SK-N-SH (cell line): ENCODE measurements at regions not wholly inside any gene's neighbourhood (a gene's known extent, or its start where the extent isn't known, plus 50 kb on each side); places are given as distances from the start of the nearest gene placed in this dataset.

Source experiments
- CTCF ChIA-PET: fragments of 300-600, 350-600 bp; formaldehyde crosslinking; extraction: SDS; loops from one replicate; lab custom pipeline; 2021; lab: Yijun Ruan, JAX
- POLR2A ChIA-PET: fragments of 350-600 bp; sonication (Branson Sonifier 250); formaldehyde crosslinking; extraction: SDS; loops from one replicate; lab custom pipeline; 2020; ENCODE audit warnings: antibody characterized with exemption, inconsistent platforms; lab: Yijun Ruan, JAX
- DNase-seq: peaks from one replicate; pipeline ENCODE4 v3.0.0; 2012
- H2AFZ ChIP-seq: fragments of 200-600 bp; sonication (generic); 2 replicates; pipeline ENCODE4 v1.8.1; 2016; ENCODE audit warnings: antibody characterized with exemption, mild to moderate bottlenecking, low read depth
- H3F3A ChIP-seq: fragments of 200-600 bp; sonication (generic); replicated peaks from 2 replicates; pipeline ENCODE3; 2016; ENCODE audit warnings: antibody characterized with exemption, mild to moderate bottlenecking; ENCODE audit not compliant: insufficient read depth
- H3K27ac ChIP-seq, 2 experiments: fragments of 200-500 bp in 1 of 2; fragments of 200-600 bp in 1 of 2; sonication (Bioruptor generic) in 1 of 2; sonication (generic), shearing (Covaris generic) in 1 of 2; 2 replicates each; pipeline versions ENCODE4 v1.5.1 to v1.6.1; 2014 to 2016; ENCODE audit warnings: low read depth in 2 of 2, inconsistent platforms in 1 of 2, low read length in 1 of 2, mild to moderate bottlenecking in 1 of 2, mixed read lengths in 1 of 2
- H3K27me3 ChIP-seq: fragments of 200-600 bp; sonication (generic), shearing (Covaris generic); 2 replicates; pipeline ENCODE4 v1.6.1; 2016; ENCODE audit warnings: mixed run types; ENCODE audit not compliant: insufficient read depth
- H3K36me3 ChIP-seq, 2 experiments: fragments of 200-500 bp in 1 of 2; fragments of 200-600 bp in 1 of 2; sonication (Bioruptor generic) in 1 of 2; sonication (generic) in 1 of 2; replicated peaks in 1 of 2; 2 replicates each; pipeline versions ENCODE3 to v1.5.1; 2014 to 2016; ENCODE audit warnings: low read length in 1 of 2, mild to moderate bottlenecking in 1 of 2; ENCODE audit not compliant: insufficient read depth in 2 of 2, control insufficient read depth in 1 of 2
- H3K4me1 ChIP-seq, 2 experiments: fragments of 200-500 bp in 1 of 2; fragments of 200-600 bp in 1 of 2; sonication (Bioruptor generic) in 1 of 2; sonication (generic), shearing (Covaris generic) in 1 of 2; 2 replicates each; pipeline versions ENCODE4 v1.5.1 to v1.6.1; 2014 to 2016; ENCODE audit warnings: low read depth in 1 of 2, low read length in 1 of 2, mixed run types in 1 of 2; ENCODE audit not compliant: insufficient read depth in 2 of 2, control insufficient read depth in 1 of 2
- H3K4me2 ChIP-seq: fragments of 200-600 bp; sonication (generic), shearing (Covaris generic); 2 replicates; pipeline ENCODE4 v1.6.1; 2017; ENCODE audit warnings: mixed run types
- H3K4me3 ChIP-seq, 2 experiments: fragments of 200-500 bp in 1 of 2; fragments of 200-600 bp in 1 of 2; sonication (Bioruptor generic) in 1 of 2; sonication (generic), shearing (Covaris generic) in 1 of 2; 2 replicates each; pipeline versions ENCODE4 v1.5.1 to v1.8.1; 2014 to 2016; ENCODE audit warnings: low read depth in 2 of 2, inconsistent platforms in 1 of 2, low read length in 1 of 2, mild to moderate bottlenecking in 1 of 2, mixed read lengths in 1 of 2, moderate library complexity in 1 of 2
- H3K79me2 ChIP-seq: fragments of 200-600 bp; sonication (generic); 2 replicates; pipeline ENCODE4 v1.8.1; 2017; ENCODE audit warnings: mild to moderate bottlenecking; ENCODE audit not compliant: insufficient read depth
- H3K9ac ChIP-seq: fragments of 200-600 bp; sonication (generic); 2 replicates; pipeline ENCODE4 v1.6.1; 2017; ENCODE audit warnings: mixed run types
- H3K9me2 ChIP-seq: fragments of 200-600 bp; sonication (generic); 2 replicates; pipeline ENCODE4 v1.6.1; 2017; ENCODE audit warnings: mixed run types
- H3K9me3 ChIP-seq: fragments of 200-600 bp; sonication (generic); 2 replicates; pipeline ENCODE4 v1.6.1; 2017; ENCODE audit warnings: mixed run types, mild to moderate bottlenecking, moderate library complexity
- H4K20me1 ChIP-seq: fragments of 200-600 bp; sonication (generic); 2 replicates; pipeline ENCODE4 v1.6.1; 2017; ENCODE audit warnings: mild to moderate bottlenecking, mixed run types; ENCODE audit not compliant: insufficient read depth
- CHD2 ChIP-seq: fragments of 150-350 bp; IDR thresholded peaks from 2 replicates; pipeline ENCODE4 v1.6.1; 2018; ENCODE audit warnings: low read length; ENCODE audit not compliant: partially characterized antibody
- ELF1 ChIP-seq: IDR thresholded peaks from 2 replicates; pipeline ENCODE4 v1.4.0; 2012
- FOSL2 ChIP-seq: IDR thresholded peaks from 2 replicates; pipeline ENCODE4 v1.4.0; 2012; ENCODE audit warnings: low read depth, mild to moderate bottlenecking, moderate library complexity, borderline replicate concordance
- GABPA ChIP-seq: IDR thresholded peaks from 2 replicates; pipeline ENCODE4 v1.4.0; 2012; ENCODE audit warnings: low read depth, mild to moderate bottlenecking
- IRF3 ChIP-seq: fragments of 150-350 bp; IDR thresholded peaks from 2 replicates; pipeline ENCODE4 v1.6.1; 2016; ENCODE audit warnings: mild to moderate bottlenecking, low read depth, low read length
- MEF2A ChIP-seq: IDR thresholded peaks from 2 replicates; pipeline ENCODE4 v1.4.0; 2012; ENCODE audit warnings: low read depth, borderline replicate concordance
- NFIC ChIP-seq: IDR thresholded peaks from 2 replicates; pipeline ENCODE4 v1.4.0; 2012; ENCODE audit warnings: borderline replicate concordance
- POLR2AphosphoS5 ChIP-seq: IDR thresholded peaks from 2 replicates; pipeline ENCODE4 v1.6.1; 2012; ENCODE audit warnings: low read depth, low read length
- RAD21 ChIP-seq: IDR thresholded peaks from 2 replicates; pipeline ENCODE4 v1.6.1; 2012; ENCODE audit warnings: mild to moderate bottlenecking, low read length
- RCOR1 ChIP-seq: fragments of 150-350 bp; IDR thresholded peaks from 2 replicates; pipeline ENCODE4 v1.6.1; 2017; ENCODE audit warnings: antibody characterized with exemption, low read length
- RFX5 ChIP-seq: IDR thresholded peaks from 2 replicates; pipeline ENCODE4 v1.6.1; 2012; ENCODE audit warnings: mild to moderate bottlenecking, improper control_type of control experiment, low read length
- SMC3 ChIP-seq: IDR thresholded peaks from 2 replicates; pipeline ENCODE4 v1.6.1; 2012; ENCODE audit warnings: low read depth, low read length, improper control_type of control experiment
- TCF12 ChIP-seq: IDR thresholded peaks from 2 replicates; pipeline ENCODE4 v1.4.0; 2012
- TEAD4 ChIP-seq: IDR thresholded peaks from 2 replicates; pipeline ENCODE4 v1.4.0; 2012; ENCODE audit warnings: mild to moderate bottlenecking, borderline replicate concordance; ENCODE audit not compliant: insufficient read depth
- USF2 ChIP-seq: fragments of 150-350 bp; IDR thresholded peaks from 2 replicates; pipeline ENCODE4 v1.6.1; 2017; ENCODE audit warnings: antibody characterized with exemption, low read length, low read depth, borderline replicate concordance
- YY1 ChIP-seq: IDR thresholded peaks from 2 replicates; pipeline ENCODE4 v1.4.0; 2012; ENCODE audit warnings: low read depth, mild to moderate bottlenecking
- ZBTB33 ChIP-seq: IDR thresholded peaks from 2 replicates; pipeline ENCODE4 v1.4.0; 2012; ENCODE audit warnings: low read depth, borderline replicate concordance
- WGBS: methylation state at CpG from one replicate; pipeline ENCODE4 v1.1.6; 2017; ENCODE audit warnings: low lambda C conversion rate; 5-methylcytosine and 5-hydroxymethylcytosine counted together
- TF ChIP-seq, protein P1 (sequence below): IDR thresholded peaks from 2 replicates; pipeline ENCODE4 v1.4.0; 2012; ENCODE audit warnings: low read depth, borderline replicate concordance
- TF ChIP-seq, protein P2 (sequence below): fragments of 200-600 bp; sonication (generic); IDR thresholded peaks from 2 replicates; pipeline ENCODE4 v1.6.1; 2017; ENCODE audit warnings: antibody characterized with exemption, mild to moderate bottlenecking, moderate library complexity

DNA sequence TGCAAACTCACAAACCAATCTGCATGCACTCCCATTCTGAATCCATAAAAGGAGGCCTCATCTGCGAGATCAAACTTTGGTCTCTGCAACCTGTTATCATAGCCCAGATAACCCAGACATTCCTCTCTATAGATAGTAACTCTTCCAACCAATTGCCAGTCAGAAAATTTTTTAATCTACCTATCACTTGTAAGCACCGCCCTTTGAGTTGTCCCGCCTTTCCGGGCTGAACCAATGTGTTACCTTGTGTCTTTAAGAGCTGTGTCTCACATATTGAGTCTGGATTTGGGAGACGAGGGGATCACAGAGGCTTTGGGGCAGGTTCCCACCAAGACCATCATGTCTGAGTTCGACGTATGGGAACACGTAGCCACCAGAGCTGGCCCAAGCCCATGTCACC is 91.1 kb upstream of the PPP1R26 start:
- Histone ChIP-seq H3F3A (no peaks in the 10 kb centered on the region), H3K27ac (no peak overlapping the region), H3K9ac (no peak overlapping the region), H2AFZ (no peak overlapping the region), H3K4me3 (no peak overlapping the region), H4K20me1 (no peaks in the 10 kb centered on the region), H3K79me2 (no peaks in the 10 kb centered on the region), H3K4me1 (no peaks in the 10 kb centered on the region), H3K36me3 (no peaks in the 10 kb centered on the region), H3K9me3 (no peaks in the 10 kb centered on the region), H3K9me2 (no peaks in the 10 kb centered on the region), H3K4me2 (no peak overlapping the region), H3K27me3 (no peaks in the 10 kb centered on the region)
- ChIA-PET CTCF (interaction anchor here (3.3 kb wide), 1 partner anchor 23 kb away, joined by 23 read pairs; no protein-coding TSS in a partner anchor), POLR2A (no interaction called here)
- 62% methylated on average over 5 of the region's 8 CpGs for WGBS
- no peak for TF ChIP-seq RAD21
- no peak for TF ChIP-seq ELF1
- no peak for TF ChIP-seq TEAD4
- TF ChIP-seq POLR2AphosphoS5, result no peak
- TF ChIP-seq MEF2A, result no peak
- TF ChIP-seq FOSL2, result no peak
- TF ChIP-seq TCF12, result no peak
- no peak for TF ChIP-seq RFX5
- TF ChIP-seq RCOR1, result no peak
- no peak for TF ChIP-seq NFIC
- no peak for TF ChIP-seq ZBTB33
- TF ChIP-seq CHD2, result no peak
- TF ChIP-seq, protein P1, sequence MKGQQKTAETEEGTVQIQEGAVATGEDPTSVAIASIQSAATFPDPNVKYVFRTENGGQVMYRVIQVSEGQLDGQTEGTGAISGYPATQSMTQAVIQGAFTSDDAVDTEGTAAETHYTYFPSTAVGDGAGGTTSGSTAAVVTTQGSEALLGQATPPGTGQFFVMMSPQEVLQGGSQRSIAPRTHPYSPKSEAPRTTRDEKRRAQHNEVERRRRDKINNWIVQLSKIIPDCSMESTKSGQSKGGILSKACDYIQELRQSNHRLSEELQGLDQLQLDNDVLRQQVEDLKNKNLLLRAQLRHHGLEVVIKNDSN, result no peak
- no peak for TF ChIP-seq GABPA
- TF ChIP-seq, protein P2, sequence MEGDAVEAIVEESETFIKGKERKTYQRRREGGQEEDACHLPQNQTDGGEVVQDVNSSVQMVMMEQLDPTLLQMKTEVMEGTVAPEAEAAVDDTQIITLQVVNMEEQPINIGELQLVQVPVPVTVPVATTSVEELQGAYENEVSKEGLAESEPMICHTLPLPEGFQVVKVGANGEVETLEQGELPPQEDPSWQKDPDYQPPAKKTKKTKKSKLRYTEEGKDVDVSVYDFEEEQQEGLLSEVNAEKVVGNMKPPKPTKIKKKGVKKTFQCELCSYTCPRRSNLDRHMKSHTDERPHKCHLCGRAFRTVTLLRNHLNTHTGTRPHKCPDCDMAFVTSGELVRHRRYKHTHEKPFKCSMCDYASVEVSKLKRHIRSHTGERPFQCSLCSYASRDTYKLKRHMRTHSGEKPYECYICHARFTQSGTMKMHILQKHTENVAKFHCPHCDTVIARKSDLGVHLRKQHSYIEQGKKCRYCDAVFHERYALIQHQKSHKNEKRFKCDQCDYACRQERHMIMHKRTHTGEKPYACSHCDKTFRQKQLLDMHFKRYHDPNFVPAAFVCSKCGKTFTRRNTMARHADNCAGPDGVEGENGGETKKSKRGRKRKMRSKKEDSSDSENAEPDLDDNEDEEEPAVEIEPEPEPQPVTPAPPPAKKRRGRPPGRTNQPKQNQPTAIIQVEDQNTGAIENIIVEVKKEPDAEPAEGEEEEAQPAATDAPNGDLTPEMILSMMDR, result no peak
- TF ChIP-seq SMC3, result no peak
- no peak for TF ChIP-seq USF2
- TF ChIP-seq IRF3, result no peak
- no peak for TF ChIP-seq YY1
- DNase-seq, result no peak
